ENCODE measurements at regions not wholly inside any gene's neighbourhood (a gene's known extent, or its start where the extent isn't known, plus 50 kb on each side); places are given as distances from the start of the nearest gene placed in this dataset.

DNA sequence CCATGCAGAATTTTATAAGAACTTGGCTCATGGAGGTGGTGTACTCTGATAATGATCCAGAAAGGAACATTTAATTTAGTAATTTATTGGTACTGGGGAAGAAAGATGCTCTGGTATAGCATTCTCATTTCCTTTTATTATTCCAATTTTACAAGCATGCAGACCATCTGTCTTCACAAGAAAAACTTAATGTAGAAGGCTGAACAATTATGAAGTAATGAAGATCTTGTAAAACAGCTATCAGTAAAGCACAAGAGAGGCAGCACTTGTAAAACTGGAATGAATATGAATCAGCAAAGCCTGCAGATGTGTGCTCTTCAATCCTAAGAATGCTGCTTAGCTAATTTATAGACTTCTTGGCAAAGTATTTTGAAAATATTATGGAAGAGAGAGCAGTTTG is 300.0 kb downstream of the YTHDC2 start:
- Histone ChIP-seq H3K4me3 (no peak overlapping the region), H3K9me3 (replicated peaks in 1 of 3) (no peaks in the 10 kb centered on the region), H3K4me1 (replicated peaks in 1 of 2) (no peaks in the 10 kb centered on the region), H3K27ac (no peak overlapping the region), H3K36me3 (replicated peaks in 1 of 2) (no peaks in the 10 kb centered on the region), H3K27me3 (no peaks in the 10 kb centered on the region)
- no peak for DNase-seq
- TF ChIP-seq, protein P1, sequence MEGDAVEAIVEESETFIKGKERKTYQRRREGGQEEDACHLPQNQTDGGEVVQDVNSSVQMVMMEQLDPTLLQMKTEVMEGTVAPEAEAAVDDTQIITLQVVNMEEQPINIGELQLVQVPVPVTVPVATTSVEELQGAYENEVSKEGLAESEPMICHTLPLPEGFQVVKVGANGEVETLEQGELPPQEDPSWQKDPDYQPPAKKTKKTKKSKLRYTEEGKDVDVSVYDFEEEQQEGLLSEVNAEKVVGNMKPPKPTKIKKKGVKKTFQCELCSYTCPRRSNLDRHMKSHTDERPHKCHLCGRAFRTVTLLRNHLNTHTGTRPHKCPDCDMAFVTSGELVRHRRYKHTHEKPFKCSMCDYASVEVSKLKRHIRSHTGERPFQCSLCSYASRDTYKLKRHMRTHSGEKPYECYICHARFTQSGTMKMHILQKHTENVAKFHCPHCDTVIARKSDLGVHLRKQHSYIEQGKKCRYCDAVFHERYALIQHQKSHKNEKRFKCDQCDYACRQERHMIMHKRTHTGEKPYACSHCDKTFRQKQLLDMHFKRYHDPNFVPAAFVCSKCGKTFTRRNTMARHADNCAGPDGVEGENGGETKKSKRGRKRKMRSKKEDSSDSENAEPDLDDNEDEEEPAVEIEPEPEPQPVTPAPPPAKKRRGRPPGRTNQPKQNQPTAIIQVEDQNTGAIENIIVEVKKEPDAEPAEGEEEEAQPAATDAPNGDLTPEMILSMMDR (IDR thresholded peaks at IDR 0.05) = no peak
- no peak for TF ChIP-seq POLR2A (IDR thresholded peaks at IDR 0.05)
- intact Hi-C loops (cut with DNase I) = no loop called here

DNA sequence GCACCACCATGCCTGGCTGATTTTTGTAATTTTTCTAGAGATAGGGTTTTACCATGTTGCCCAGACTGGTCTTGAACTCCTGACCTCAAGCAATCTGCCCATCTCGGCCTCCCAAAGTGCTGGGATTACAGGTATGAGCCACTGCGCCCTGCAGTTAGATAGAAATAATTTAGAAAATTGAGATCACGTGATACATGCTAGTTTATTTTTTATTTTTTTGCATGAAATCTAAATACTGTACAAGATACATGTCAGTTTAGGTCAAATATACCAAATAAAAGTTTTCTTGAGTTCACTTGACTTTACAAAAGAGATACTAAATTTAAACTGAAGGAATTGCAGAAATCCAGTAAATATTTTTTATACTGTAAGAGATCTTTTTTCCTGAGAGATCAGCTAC is 304.2 kb downstream of the YTHDC2 start:
- WGBS, 4 donors = 66 to 80% (median 74%) methylated on average over 3 of the region's 3 CpGs
- DNase-seq = no peak
- no peak overlapping the region for H3K4me3 ChIP-seq
- H3K27me3 ChIP-seq = no peaks in the 10 kb centered on the region
- no peaks in the 10 kb centered on the region for H3K9me3 ChIP-seq (replicated peaks in 1 of 3)
- TF ChIP-seq POLR2A (IDR thresholded peaks at IDR 0.05) = no peak
- TF ChIP-seq, protein P1 (IDR thresholded peaks at IDR 0.05) = no peak
- no peaks in the 10 kb centered on the region for H3K36me3 ChIP-seq (replicated peaks in 1 of 2)
- no peaks in the 10 kb centered on the region for H3K4me1 ChIP-seq (replicated peaks in 1 of 2)
- H3K27ac ChIP-seq = no peak overlapping the region
- intact Hi-C loops (cut with DNase I) = no loop called here

DNA sequence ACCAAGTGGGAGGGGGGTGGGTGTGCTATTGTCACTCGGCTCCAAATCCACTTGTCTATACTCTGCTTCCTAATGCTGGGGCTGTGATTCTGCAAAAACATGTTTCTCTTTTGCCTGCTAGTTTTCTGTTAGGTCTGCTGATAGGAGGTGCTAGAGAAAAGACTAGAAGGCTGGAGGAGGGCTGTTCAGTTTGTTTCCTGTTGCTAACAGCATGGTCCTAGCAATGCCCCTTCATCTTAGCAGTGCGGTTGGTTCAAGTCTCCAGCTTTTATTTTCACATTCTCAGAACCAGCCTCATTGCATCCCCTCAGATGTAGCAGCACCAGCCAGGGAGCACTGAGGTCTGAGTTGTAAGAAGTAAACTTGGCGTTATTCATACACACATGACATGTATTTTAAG is 310.2 kb downstream of the YTHDC2 start:
- intact Hi-C loops (cut with DNase I) = no loop called here
- TF ChIP-seq POLR2A (IDR thresholded peaks at IDR 0.05) = no peak
- TF ChIP-seq, protein P1 (IDR thresholded peaks at IDR 0.05) = no peak
- Histone ChIP-seq H3K4me3 (no peak overlapping the region), H3K9me3 (replicated peaks in 1 of 3) (no peaks in the 10 kb centered on the region), H3K36me3 (replicated peaks in 1 of 2) (no peaks in the 10 kb centered on the region), H3K4me1 (replicated peaks in 1 of 2) (no peaks in the 10 kb centered on the region), H3K27me3 (no peaks in the 10 kb centered on the region), H3K27ac (no peak overlapping the region)
- WGBS, 4 donors = 58 to 73% (median 65%) methylated on average over 3 of the region's 3 CpGs
- no peak for DNase-seq

DNA sequence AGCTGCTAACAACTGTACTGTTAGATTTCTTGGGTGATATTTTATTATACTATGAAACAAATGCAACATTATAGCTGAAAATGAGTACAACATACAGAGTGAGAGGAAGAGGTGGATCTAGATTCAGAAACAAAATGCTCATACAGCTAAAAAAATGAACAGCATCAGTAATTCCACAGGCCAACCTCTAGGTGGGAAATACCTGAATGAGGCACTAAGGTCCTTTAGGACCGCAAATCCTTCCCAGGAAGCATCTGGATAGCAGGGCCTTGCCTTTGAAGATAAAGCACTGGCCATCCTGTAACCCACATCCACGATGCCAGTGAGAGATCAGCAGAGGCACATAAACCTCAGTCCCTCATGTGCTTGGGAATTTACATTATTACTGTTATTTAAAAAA is 310.8 kb downstream of the YTHDC2 start:
- no peak for DNase-seq
- Histone ChIP-seq H3K4me3 (no peak overlapping the region), H3K4me1 (replicated peaks in 1 of 2) (no peaks in the 10 kb centered on the region), H3K36me3 (replicated peaks in 1 of 2) (no peaks in the 10 kb centered on the region), H3K27ac (no peak overlapping the region), H3K27me3 (no peaks in the 10 kb centered on the region), H3K9me3 (replicated peaks in 1 of 3) (no peaks in the 10 kb centered on the region)
- 59 to 74% (median 62%) methylated on average over 2 of the region's 2 CpGs for WGBS, 4 donors
- intact Hi-C loops (cut with DNase I) = no loop called here
- TF ChIP-seq, protein P1 (IDR thresholded peaks at IDR 0.05) = no peak
- TF ChIP-seq POLR2A (IDR thresholded peaks at IDR 0.05) = no peak
